GM19193 (cell line): ENCODE measurements at regions not wholly inside any gene's neighbourhood (a gene's known extent, or its start where the extent isn't known, plus 50 kb on each side); places are given as distances from the start of the nearest gene placed in this dataset.

Experiments used
- POLR2A ChIP-seq: IDR thresholded peaks from 4 replicates; pipeline ENCODE4 v1.6.1; 2011; ENCODE audit not compliant: insufficient read depth, insufficient read length; ENCODE audit errors: extremely low read depth

- no peak for TF ChIP-seq POLR2A
These were observed 466.0 kb upstream of the THBS1 start for GRCh38 chr15:39114690-39115378.

DNA sequence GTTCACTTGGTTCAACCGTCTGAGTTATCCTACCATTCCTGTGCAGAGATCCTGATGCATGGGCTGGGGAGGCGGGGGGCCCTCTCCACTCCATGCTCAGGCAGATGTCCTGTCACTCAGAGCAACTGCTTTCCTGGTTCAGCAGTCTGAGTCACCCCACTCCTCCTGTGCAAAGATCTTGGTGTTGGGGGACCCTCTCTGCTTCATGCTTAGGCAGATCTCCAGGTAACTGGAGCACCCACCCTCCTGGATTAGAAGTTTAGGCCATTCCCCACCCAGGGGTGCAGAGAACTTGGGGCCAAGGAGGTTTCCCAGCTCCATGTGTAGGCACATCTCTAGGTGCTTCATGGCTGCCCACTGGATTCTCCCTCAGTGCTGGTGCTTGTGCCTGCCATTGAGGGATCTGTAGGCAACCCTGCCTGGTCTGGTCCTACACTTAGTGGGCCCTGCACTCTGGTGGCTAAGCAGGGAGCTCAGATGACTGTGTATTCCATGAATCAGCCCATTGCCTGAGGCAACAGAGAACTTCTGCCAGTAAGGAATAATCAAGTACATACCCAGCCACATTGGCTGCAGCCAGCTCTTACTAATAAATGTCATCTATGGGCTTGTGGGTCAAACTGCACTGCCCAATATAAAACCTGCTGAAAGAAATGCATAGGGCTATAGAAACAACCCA lies 465.4 kb upstream of the THBS1 start:
- TF ChIP-seq POLR2A = no peak

GRCh38 chr15:39118510-39118909 lies 462.4 kb upstream of the THBS1 start:
- no peak for TF ChIP-seq POLR2A

- no peak for TF ChIP-seq POLR2A
These were observed 456.7 kb upstream of the THBS1 start for GRCh38 chr15:39124155-39124552.

DNA sequence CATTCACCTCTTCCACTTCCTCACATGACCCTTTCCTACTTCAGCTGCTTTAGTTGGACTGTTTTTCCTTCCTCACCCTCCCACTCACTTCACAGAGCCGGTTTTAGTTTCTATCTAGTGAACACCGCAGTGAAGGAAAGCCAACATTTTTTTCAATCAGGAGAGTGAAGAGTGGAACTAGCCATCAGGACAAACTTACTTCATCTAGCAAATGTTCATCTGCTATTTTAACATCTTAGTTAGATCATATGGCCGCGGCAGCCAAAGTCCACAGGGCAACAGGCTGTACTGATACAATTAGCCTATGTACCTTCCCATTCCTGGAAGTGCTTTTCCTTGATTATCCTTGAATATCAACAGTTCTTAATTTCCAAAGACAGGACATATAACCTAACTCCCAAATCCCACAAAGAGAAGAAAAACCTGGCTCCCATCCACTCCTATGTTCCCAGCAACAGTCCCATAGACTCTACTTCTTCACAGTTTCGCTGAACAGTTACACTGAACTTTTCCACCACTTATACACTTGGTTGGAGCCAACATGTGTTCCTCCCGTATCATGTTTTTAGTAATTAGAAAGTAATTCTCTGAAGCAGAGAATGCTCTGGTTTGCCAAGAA lies 456.2 kb upstream of the THBS1 start:
- no peak for TF ChIP-seq POLR2A

GRCh38 chr15:39125226-39125625 lies 455.7 kb upstream of the THBS1 start:
- no peak for TF ChIP-seq POLR2A

GRCh38 chr15:39125904-39126303 lies 455.0 kb upstream of the THBS1 start:
- no peak for TF ChIP-seq POLR2A

- no peak for TF ChIP-seq POLR2A
These were observed 453.6 kb upstream of the THBS1 start for GRCh38 chr15:39127151-39127790.

DNA sequence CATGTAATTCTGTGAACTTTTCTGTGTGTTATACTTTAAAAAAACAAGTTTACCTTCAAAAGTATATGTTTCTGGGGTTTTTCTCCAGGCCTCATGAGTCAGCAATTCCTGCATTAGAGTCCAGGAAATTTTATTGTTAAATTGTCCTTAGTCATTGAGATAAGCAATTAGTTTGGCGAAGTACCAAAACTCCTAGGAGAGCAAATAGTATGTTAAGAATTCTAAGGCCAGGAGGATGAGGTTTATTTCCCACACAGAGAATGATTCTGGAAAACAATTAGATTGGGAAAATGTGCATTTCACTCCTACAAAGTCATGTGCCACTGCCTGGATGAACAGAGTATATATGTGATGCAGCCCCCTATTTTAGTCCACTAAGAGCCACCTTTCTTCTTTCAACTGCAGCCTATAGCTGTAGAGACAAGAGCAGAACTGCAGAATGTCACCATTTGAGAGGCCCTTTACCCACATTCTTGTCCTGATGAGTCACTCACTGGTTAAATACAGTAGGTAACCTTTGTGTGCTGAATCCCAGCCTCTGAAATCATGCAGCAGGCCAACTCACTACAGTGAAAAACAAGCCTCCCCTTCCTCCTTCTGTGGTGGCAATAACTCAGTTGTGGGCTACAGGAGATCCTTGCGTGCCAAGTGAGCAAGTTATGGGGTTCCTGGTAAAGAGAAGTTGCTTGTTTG lies 452.8 kb upstream of the THBS1 start:
- no peak for TF ChIP-seq POLR2A

DNA sequence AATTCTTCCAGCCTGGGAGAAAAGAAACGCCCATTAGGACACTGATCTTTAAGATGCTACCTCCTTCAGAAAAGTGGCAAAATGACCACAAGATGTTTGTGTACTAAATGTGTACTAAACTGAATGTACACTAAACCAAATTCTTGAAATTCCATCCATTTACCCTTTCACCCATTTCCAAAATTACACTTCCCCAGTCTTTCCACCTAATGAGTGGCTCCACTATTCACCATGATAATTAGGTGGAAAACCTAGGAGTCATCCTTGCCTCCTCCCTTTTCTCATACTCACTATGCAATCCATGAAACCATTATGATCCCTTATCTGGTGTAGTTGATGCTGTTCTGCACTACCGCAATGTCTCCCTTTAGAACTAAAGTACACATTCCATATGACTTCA lies 452.1 kb upstream of the THBS1 start:
- no peak for TF ChIP-seq POLR2A

- no peak for TF ChIP-seq POLR2A
These were observed 450.1 kb upstream of the THBS1 start for GRCh38 chr15:39130556-39131379.

GRCh38 chr15:39131609-39132008 lies 449.3 kb upstream of the THBS1 start:
- TF ChIP-seq POLR2A = no peak

DNA sequence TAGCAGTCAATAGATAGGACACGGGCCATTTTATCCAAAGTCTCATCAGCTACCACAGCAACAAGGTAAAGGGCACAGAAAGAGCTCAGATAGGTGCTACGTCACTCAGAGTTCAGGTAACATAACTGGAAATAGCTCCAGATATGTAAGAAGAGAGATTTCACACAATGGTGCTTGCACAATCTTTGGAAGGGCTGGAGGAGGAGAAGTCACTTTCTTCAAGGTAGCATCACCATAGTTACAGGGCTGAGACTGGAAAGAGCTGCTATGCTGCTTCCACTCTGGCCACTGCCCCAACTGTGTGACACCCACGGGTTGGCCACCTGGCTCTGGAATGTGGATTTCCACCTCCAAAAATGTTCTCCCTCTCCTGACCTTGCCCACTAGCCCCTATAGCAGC lies 448.8 kb upstream of the THBS1 start:
- no peak for TF ChIP-seq POLR2A

DNA sequence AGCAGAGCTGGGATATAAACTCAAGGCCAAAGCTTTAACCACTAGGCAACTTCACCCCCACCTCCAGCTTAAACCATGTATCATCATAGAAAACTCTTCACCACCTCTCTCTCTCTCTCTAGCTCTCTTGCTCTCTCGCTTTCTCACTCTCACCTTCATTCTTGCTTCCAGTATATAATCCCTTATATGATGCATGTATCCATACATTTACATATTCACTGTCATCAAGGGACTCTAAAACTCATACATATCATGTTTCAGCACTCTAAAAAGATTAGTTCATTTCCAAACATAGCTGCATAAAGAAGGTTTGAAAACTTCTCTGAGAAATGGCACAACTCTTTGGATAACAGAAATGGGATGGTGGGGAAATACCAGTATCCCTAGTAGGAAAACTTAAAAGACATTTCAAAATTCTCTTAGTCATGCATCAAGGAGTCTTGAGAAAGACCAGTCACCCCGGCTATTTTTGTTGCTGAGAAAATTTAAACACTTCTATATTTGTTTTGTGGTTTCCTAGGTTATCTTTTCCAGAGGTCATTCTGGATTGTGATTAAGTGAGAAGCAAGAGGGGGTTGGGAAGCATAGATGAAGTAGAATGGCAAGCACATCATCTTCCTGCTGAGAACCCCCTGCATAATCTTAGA lies 447.8 kb upstream of the THBS1 start:
- no peak for TF ChIP-seq POLR2A

- TF ChIP-seq POLR2A = no peak
These were observed 446.6 kb upstream of the THBS1 start for GRCh38 chr15:39134282-39134681.

GRCh38 chr15:39135989-39136388 lies 444.9 kb upstream of the THBS1 start:
- no peak for TF ChIP-seq POLR2A
